IgD-negative memory B cell (primary cell): ENCODE measurements at regions not wholly inside any gene's neighbourhood (a gene's known extent, or its start where the extent isn't known, plus 50 kb on each side); places are given as distances from the start of the nearest gene placed in this dataset.

ENCODE experiments used
- H3K27ac Mint-ChIP-seq, 3 donors: one replicate each; pipeline ENCODE4 v1.8.0; 2020 to 2022; ENCODE audit warnings: mild to moderate bottlenecking in 3 of 3, mixed read lengths in 3 of 3, moderate library complexity in 1 of 3
- H3K27me3 Mint-ChIP-seq: one replicate; pipeline ENCODE4 v1.8.0; 2021; ENCODE audit warnings: mixed read lengths
- H3K36me3 Mint-ChIP-seq: one replicate; pipeline ENCODE4 v1.8.0; 2020; ENCODE audit warnings: mild to moderate bottlenecking, mixed read lengths
- H3K4me1 Mint-ChIP-seq, 3 donors: one replicate each; pipeline ENCODE4 v1.8.0; 2020 to 2022; ENCODE audit warnings: mixed read lengths in 3 of 3, mild to moderate bottlenecking in 1 of 3
- H3K4me3 Mint-ChIP-seq, 4 donors: one replicate each; pipeline ENCODE4 v1.8.0; 2020 to 2022; ENCODE audit warnings: mild to moderate bottlenecking in 4 of 4, mixed read lengths in 4 of 4, moderate library complexity in 3 of 4
- H3K9me3 Mint-ChIP-seq, 3 donors: one replicate each; pipeline ENCODE4 v1.8.0; 2020 to 2021; ENCODE audit warnings: mixed read lengths in 3 of 3, mild to moderate bottlenecking in 1 of 3

DNA sequence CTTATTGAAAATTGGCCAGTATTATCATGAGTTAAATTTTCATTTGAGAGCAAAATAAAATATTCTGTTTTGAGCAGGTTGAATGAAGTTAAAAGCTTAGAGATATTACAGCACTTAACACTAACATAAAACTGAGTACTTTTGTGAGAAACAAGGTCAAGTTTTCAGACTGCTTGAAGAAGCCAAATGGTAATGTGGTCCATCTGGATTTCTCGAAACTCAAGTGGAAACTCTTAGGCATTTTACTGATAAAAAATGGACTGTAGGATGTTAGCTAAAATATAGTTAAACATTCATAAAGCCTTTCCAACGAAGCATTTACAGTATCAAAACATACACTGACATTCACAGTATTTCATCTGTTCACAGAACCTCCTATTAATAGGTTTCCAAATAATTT lies 528.1 kb upstream of the SEMA3D start:
- Mint-ChIP-seq H3K27ac (no peak overlapping the region), H3K4me3 (no peak overlapping the region), H3K9me3 (peaks cover 0 to 2% (median 0%) of the 10 kb centered on the region in 3 donors), H3K27me3 (no peaks in the 10 kb centered on the region), H3K36me3 (no peaks in the 10 kb centered on the region), H3K4me1 (no peaks in the 10 kb centered on the region)

- Mint-ChIP-seq H3K27me3 (no peaks in the 10 kb centered on the region), H3K9me3 (peaks cover 0 to 2% (median 0%) of the 10 kb centered on the region in 3 donors), H3K4me3 (no peak overlapping the region), H3K27ac (no peak overlapping the region), H3K36me3 (no peaks in the 10 kb centered on the region), H3K4me1 (no peaks in the 10 kb centered on the region)
Observed at GRCh38 chr7:85714043-85714578, 527.3 kb upstream of the SEMA3D start.

- Mint-ChIP-seq H3K27me3 (no peaks in the 10 kb centered on the region), H3K9me3 (no peaks in the 10 kb centered on the region), H3K27ac (no peak overlapping the region), H3K36me3 (no peaks in the 10 kb centered on the region), H3K4me1 (no peaks in the 10 kb centered on the region), H3K4me3 (no peak overlapping the region)
Observed at GRCh38 chr7:85713171-85713570, 526.3 kb upstream of the SEMA3D start.

DNA sequence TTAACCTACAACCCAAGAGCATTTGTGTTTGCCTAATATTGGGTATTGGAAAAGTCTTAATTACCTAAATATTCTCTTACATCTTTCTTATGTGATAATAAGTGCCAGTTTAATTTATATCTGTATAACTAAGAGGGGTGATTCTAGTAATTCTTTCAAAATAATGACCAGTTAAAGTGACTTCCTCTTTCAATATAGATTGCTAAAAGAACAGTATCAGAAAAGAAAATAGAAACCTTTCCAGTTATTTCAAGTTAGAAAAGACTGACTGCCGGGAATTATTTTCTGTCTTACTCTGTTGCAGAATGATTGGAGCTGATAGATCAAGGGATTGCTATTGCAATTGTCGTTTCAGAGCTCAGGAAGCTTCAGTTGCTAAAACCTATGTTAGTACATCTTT lies 525.0 kb upstream of the SEMA3D start:
- Mint-ChIP-seq H3K27ac (no peak overlapping the region), H3K9me3 (no peaks in the 10 kb centered on the region), H3K27me3 (no peaks in the 10 kb centered on the region), H3K4me3 (no peak overlapping the region), H3K4me1 (no peaks in the 10 kb centered on the region), H3K36me3 (no peaks in the 10 kb centered on the region)

DNA sequence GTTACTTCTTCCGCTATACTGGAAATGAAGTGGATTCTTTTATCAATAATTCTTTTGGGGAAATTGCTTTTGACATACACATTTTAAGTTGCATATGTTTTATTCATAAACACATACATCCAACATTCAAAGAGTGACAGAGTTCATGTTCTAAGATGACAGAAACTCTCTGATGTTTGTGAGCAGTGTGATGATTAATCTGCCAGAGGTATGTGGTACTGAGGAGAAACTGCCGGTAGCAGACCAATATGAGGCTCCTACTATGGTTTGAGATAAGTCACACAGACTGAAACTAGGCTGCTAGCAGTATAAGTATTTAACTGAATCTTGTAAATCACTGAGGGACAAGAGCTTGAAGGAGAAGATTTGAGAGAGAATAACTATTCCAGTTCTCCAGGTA lies 524.1 kb upstream of the SEMA3D start:
- no peak overlapping the region for H3K4me3 Mint-ChIP-seq
- no peaks in the 10 kb centered on the region for H3K36me3 Mint-ChIP-seq
- H3K9me3 Mint-ChIP-seq: no peaks in the 10 kb centered on the region
- no peaks in the 10 kb centered on the region for H3K27me3 Mint-ChIP-seq
- H3K27ac Mint-ChIP-seq: no peak overlapping the region
- H3K4me1 Mint-ChIP-seq: no peaks in the 10 kb centered on the region

DNA sequence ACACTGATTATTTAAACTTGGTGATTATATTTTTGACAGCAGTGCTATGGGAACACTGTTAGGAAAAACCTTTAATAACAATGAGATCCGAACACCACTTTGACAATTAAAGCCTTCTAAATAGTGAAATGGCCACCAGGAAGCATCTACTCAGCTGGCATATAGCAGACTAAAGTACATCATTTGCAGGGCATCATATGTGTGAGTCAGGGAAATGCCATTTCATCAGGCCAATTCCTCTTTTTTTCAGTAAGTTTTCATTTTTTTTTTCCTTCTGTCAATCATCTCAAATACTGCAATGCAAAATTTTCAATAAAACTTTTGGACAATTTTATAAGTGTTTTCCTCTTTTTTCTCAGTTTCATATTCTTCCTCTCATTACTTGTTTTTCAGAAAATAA lies 521.4 kb upstream of the SEMA3D start:
- Mint-ChIP-seq H3K27me3 (no peaks in the 10 kb centered on the region), H3K36me3 (no peaks in the 10 kb centered on the region), H3K4me1 (no peaks in the 10 kb centered on the region), H3K4me3 (no peak overlapping the region), H3K27ac (no peak overlapping the region), H3K9me3 (no peaks in the 10 kb centered on the region)

- H3K9me3 Mint-ChIP-seq: no peaks in the 10 kb centered on the region
- H3K27ac Mint-ChIP-seq: no peak overlapping the region
- H3K4me3 Mint-ChIP-seq: no peak overlapping the region
- no peaks in the 10 kb centered on the region for H3K36me3 Mint-ChIP-seq
- no peaks in the 10 kb centered on the region for H3K4me1 Mint-ChIP-seq
- H3K27me3 Mint-ChIP-seq: no peaks in the 10 kb centered on the region
Observed at GRCh38 chr7:85705076-85705475, 518.2 kb upstream of the SEMA3D start.

GRCh38 chr7:85703251-85704010 lies 516.6 kb upstream of the SEMA3D start:
- Mint-ChIP-seq H3K27me3 (no peaks in the 10 kb centered on the region), H3K4me1 (no peaks in the 10 kb centered on the region)

DNA sequence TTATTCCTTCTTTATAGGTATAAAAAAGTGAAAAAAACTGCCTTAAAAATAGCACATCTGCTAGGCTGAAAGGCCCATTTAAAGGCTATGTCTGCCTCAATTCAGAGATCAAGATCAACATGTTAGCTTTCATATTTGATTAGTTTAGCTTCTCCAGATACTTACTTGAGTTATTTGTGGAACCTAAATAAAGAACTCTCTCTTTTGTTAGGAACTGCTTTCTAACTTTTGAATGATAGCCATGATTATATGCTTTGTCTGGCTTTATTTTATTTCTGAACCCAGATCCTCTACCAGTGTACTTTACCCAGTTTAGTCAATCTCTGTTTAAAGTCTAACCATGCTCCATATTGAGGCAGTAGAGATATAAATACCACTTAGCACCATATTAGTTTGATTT lies 515.5 kb upstream of the SEMA3D start:
- Mint-ChIP-seq H3K27me3 (no peaks in the 10 kb centered on the region), H3K27ac (no peak overlapping the region), H3K4me1 (no peaks in the 10 kb centered on the region), H3K36me3 (no peaks in the 10 kb centered on the region), H3K9me3 (no peaks in the 10 kb centered on the region), H3K4me3 (no peak overlapping the region)

More at GRCh38 chr7:85703251-85704010, 516.6 kb upstream of the SEMA3D start:
- Mint-ChIP-seq H3K4me3 (no peak overlapping the region), H3K9me3 (no peaks in the 10 kb centered on the region), H3K36me3 (no peaks in the 10 kb centered on the region), H3K27ac (no peak overlapping the region)

DNA sequence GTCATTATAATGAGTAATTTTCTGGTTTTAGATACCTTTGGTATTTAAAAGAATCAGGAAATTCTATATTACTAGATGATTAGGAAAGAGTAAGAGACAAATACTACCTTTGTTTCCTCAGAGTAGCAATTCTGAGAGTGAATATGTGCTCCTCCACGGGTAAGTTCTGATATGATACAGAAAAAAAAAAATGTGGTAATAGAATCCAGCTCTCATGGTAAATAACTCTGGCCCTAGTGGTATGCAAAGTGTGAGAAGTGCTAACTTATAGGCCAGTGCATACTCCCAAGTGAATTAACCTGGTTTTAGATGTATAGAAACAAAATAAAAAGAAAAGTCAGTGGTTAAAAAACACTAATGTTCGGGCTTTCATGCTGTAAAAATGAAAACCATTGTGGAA lies 512.6 kb upstream of the SEMA3D start:
- Mint-ChIP-seq H3K27ac (no peak overlapping the region), H3K27me3 (no peaks in the 10 kb centered on the region), H3K4me1 (no peaks in the 10 kb centered on the region), H3K9me3 (no peaks in the 10 kb centered on the region), H3K36me3 (no peaks in the 10 kb centered on the region), H3K4me3 (no peak overlapping the region)

GRCh38 chr7:85695533-85695932 lies 508.7 kb upstream of the SEMA3D start:
- Mint-ChIP-seq H3K4me3 (no peak overlapping the region), H3K9me3 (peaks cover 0 to 2% (median 0%) of the 10 kb centered on the region in 3 donors), H3K36me3 (no peaks in the 10 kb centered on the region), H3K27me3 (no peaks in the 10 kb centered on the region), H3K27ac (no peak overlapping the region), H3K4me1 (no peaks in the 10 kb centered on the region)

DNA sequence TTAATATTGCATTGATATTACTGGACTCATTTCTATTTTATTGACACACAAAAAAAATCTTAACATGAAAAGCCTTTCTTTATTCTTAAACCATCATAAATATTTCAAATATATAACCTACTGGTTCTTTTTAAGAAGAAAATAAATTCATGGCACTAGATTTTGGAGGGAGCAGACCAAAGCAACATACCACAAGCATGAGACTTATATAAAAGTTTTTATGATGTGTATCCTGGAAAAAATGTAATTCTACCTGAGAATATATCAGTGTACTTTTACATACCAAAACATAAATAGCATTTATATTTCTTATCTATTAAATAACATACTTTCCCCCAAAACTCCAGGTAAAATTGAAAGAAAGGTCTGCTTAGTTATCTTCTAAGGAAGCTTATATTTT lies 508.2 kb upstream of the SEMA3D start:
- Mint-ChIP-seq H3K9me3 (peaks cover 0 to 2% (median 0%) of the 10 kb centered on the region in 3 donors), H3K27ac (no peak overlapping the region), H3K36me3 (no peaks in the 10 kb centered on the region), H3K4me1 (no peaks in the 10 kb centered on the region), H3K27me3 (no peaks in the 10 kb centered on the region), H3K4me3 (no peak overlapping the region)

DNA sequence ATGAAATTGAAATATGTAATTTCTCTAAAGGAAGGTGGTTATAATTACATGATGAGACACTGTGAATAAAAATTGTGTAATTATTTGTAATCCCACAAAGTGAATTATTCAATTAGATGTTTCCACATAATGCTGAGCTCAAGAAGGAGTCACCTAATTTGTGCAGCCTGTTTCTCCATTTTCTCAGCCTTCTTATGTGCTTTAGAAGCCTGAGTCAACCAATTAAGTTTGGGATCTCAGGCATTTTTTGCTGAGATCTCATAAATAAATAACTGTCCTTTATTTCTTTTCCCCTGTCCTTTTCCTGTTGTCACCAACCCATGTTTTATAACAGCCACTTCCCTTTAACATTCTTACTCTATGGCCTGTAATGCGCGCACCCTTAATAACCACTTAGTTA lies 506.5 kb upstream of the SEMA3D start:
- Mint-ChIP-seq H3K4me3 (no peak overlapping the region), H3K27me3 (no peaks in the 10 kb centered on the region), H3K9me3 (peaks cover 0 to 3% (median 2%) of the 10 kb centered on the region in 3 donors), H3K36me3 (no peaks in the 10 kb centered on the region), H3K4me1 (no peaks in the 10 kb centered on the region), H3K27ac (no peak overlapping the region)

- no peak overlapping the region for H3K4me3 Mint-ChIP-seq
- no peaks in the 10 kb centered on the region for H3K36me3 Mint-ChIP-seq
- H3K27ac Mint-ChIP-seq: no peak overlapping the region
- H3K9me3 Mint-ChIP-seq: peaks cover 4 to 9% (median 7%) of the 10 kb centered on the region in 3 donors
- H3K27me3 Mint-ChIP-seq: no peaks in the 10 kb centered on the region
- H3K4me1 Mint-ChIP-seq: no peaks in the 10 kb centered on the region
Observed at GRCh38 chr7:85688712-85689111, 501.9 kb upstream of the SEMA3D start.

GRCh38 chr7:85686401-85687181 lies 499.7 kb upstream of the SEMA3D start:
- Mint-ChIP-seq H3K36me3 (no peaks in the 10 kb centered on the region), H3K27me3 (no peaks in the 10 kb centered on the region), H3K27ac (peak overlapping the region in 1 of 3 donors; percentile 75), H3K4me3 (no peak overlapping the region), H3K4me1 (no peaks in the 10 kb centered on the region), H3K9me3 (peaks cover 5 to 9% (median 9%) of the 10 kb centered on the region in 3 donors)
